Activated CD8-positive, alpha-beta T cell treated with anti-CD3 and anti-CD28 coated beads for 36 hours (primary cell): ENCODE measurements at regions not wholly inside any gene's neighbourhood (a gene's known extent, or its start where the extent isn't known, plus 50 kb on each side); places are given as distances from the start of the nearest gene placed in this dataset.

ENCODE experiments used
- ATAC-seq: fragments of 200-7000 bp; cut with Tn5 transposase; one replicate; pipeline ENCODE4 v1.10.0; 2021; ENCODE audit warnings: mild to moderate bottlenecking, moderate library complexity
- CTCF ChIA-PET: fragments of 350-600 bp; sonication (Branson Sonifier 250); formaldehyde crosslinking; loops from one replicate; lab custom pipeline; 2021; ENCODE audit warnings: antibody characterized with exemption; lab: Charles Lee
- POLR2A ChIA-PET: fragments of 350-600 bp; sonication (Branson Sonifier 250); formaldehyde crosslinking; loops from one replicate; lab custom pipeline; 2021; ENCODE audit warnings: antibody characterized with exemption; lab: Charles Lee
- DNase-seq: peaks from one replicate; pipeline ENCODE4 v3.0.0-alpha.2; 2020
- H3K27ac Mint-ChIP-seq: one replicate; pipeline ENCODE4 v1.8.0; 2021; ENCODE audit warnings: mild to moderate bottlenecking, mixed read lengths
- H3K27me3 Mint-ChIP-seq: one replicate; pipeline ENCODE4 v1.8.0; 2021; ENCODE audit warnings: mixed read lengths
- H3K36me3 Mint-ChIP-seq: one replicate; pipeline ENCODE4 v1.8.0; 2021; ENCODE audit warnings: low read depth, mixed read lengths
- H3K4me1 Mint-ChIP-seq: one replicate; pipeline ENCODE4 v1.8.0; 2021; ENCODE audit warnings: low read depth, mixed read lengths
- H3K4me3 Mint-ChIP-seq: one replicate; pipeline ENCODE4 v1.8.0; 2021; ENCODE audit warnings: mild to moderate bottlenecking, moderate library complexity, mixed read lengths
- H3K9me3 Mint-ChIP-seq: one replicate; pipeline ENCODE4 v1.8.0; 2021; ENCODE audit warnings: mixed read lengths
- intact Hi-C: fragments of 100-400 bp; cut with micrococcal nuclease; formaldehyde crosslinking; loops from one replicate; pipeline ENCODE4 v1.10.0; 2022
- TF ChIP-seq, protein P1 (sequence below): fragments of 200-600 bp; IDR thresholded peaks from one replicate; pipeline ENCODE4 v1.8.0; 2022; ENCODE audit warnings: antibody characterized with exemption, mild to moderate bottlenecking

DNA sequence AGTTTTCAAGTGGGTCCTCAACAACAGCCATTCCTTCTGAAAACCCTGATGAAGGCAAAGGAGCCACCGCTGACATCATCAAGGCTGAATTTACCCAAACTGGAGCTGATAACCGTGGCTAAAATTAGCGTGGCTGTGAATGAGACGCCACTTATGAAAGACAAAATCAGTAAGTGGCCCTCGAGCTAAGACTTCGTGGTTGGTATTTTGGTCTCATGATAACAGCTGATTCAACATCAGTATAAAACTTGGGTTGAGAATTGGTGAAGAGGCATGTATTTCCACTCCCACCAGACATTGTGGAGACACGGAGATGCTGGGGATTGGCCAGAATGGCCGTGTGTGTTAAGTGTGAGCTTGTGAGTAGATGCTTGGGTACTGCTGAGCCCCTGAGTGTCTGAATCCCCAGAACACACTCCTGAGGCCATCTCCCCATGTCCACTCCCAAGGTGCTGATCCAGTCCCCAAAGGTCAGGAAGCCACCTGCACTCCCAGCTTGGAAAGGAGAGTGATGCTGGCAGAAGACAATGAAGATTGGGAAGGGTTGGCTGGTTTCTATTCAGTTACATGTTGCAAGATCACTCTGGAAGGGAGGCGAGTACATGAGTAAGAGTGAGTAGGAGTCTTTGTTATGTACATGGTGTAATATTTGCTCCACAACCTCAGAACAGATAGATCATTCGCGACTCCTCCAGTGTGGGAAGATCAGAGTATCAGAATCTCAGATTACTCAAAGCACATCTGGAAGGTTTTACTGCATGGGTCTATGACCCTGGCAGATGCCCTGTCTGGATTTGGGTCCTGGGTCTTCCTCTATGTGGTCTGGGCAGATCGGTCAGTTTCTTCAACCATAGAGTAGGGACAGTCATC, 207.7 kb downstream of the HS3ST3A1 start:
- ATAC-seq (no peak), DNase-seq (no peak)
- CTCF ChIA-PET: no interaction called here

DNA sequence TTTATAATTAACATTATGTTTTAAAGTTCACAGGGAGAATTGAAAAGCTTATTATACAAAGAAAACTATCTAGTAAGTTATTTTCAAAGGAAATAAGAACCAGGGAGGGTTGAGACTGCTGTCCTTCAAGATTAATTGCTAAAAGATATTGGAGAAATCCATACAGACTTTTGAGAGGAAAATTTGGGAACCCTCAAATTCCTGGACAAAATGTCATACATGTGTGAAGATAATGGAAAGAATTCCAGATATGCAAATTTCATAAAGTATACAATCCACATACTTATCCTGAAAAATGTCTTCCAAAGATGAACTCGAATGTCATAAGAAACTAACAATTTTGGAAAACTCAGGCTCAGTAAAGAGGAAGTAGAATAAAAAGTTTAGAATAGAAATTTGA, 213.8 kb downstream of the HS3ST3A1 start:
- ChIA-PET CTCF (no interaction called here), POLR2A (no interaction called here)
- TF ChIP-seq, protein P1, sequence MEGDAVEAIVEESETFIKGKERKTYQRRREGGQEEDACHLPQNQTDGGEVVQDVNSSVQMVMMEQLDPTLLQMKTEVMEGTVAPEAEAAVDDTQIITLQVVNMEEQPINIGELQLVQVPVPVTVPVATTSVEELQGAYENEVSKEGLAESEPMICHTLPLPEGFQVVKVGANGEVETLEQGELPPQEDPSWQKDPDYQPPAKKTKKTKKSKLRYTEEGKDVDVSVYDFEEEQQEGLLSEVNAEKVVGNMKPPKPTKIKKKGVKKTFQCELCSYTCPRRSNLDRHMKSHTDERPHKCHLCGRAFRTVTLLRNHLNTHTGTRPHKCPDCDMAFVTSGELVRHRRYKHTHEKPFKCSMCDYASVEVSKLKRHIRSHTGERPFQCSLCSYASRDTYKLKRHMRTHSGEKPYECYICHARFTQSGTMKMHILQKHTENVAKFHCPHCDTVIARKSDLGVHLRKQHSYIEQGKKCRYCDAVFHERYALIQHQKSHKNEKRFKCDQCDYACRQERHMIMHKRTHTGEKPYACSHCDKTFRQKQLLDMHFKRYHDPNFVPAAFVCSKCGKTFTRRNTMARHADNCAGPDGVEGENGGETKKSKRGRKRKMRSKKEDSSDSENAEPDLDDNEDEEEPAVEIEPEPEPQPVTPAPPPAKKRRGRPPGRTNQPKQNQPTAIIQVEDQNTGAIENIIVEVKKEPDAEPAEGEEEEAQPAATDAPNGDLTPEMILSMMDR: no peak
- intact Hi-C loops: no loop called here
- Mint-ChIP-seq H3K9me3 (no peaks in the 10 kb centered on the region), H3K4me1 (no peaks in the 10 kb centered on the region), H3K27me3 (peaks cover 1% of the 10 kb centered on the region), H3K36me3 (no peaks in the 10 kb centered on the region), H3K4me3 (no peak overlapping the region), H3K27ac (no peak overlapping the region)
- DNase-seq: no peak
- ATAC-seq: no peak

More for the DNA sequence above, 207.7 kb downstream of the HS3ST3A1 start:
- Mint-ChIP-seq H3K27ac (no peak overlapping the region), H3K4me1 (no peaks in the 10 kb centered on the region), H3K9me3 (no peaks in the 10 kb centered on the region), H3K36me3 (no peaks in the 10 kb centered on the region), H3K27me3 (peaks cover 5% of the 10 kb centered on the region), H3K4me3 (no peak overlapping the region)
- intact Hi-C loops: no loop called here
- TF ChIP-seq, protein P1: no peak
- POLR2A ChIA-PET: no interaction called here

DNA sequence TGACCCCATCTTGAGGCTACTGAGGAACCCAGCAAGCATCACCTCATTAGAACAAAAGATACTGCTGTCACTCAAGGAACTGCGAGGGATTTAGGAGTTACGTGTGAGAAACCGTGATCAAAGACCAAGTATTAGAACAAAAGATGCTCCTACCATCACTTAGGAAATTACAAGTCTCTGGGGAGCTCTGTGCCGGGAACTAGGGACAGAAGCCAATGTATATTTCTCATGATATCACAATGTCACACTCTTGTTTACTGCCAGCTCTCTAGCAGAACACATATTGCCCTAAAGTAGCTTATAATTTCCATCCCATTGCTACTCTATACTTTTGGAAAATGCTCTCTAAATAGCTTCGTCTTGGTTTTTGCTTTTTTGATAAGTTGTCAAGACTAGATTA, 214.5 kb downstream of the HS3ST3A1 start:
- no peaks in the 10 kb centered on the region for H3K9me3 Mint-ChIP-seq
- H3K4me1 Mint-ChIP-seq: no peaks in the 10 kb centered on the region
- intact Hi-C loops: no loop called here
- no peaks in the 10 kb centered on the region for H3K36me3 Mint-ChIP-seq
- ChIA-PET CTCF (no interaction called here), POLR2A (no interaction called here)
- no peak overlapping the region for H3K4me3 Mint-ChIP-seq
- no peak for ATAC-seq
- no peak for DNase-seq
- H3K27ac Mint-ChIP-seq: no peak overlapping the region
- H3K27me3 Mint-ChIP-seq: peaks cover 1% of the 10 kb centered on the region
- TF ChIP-seq, protein P1: no peak

DNA sequence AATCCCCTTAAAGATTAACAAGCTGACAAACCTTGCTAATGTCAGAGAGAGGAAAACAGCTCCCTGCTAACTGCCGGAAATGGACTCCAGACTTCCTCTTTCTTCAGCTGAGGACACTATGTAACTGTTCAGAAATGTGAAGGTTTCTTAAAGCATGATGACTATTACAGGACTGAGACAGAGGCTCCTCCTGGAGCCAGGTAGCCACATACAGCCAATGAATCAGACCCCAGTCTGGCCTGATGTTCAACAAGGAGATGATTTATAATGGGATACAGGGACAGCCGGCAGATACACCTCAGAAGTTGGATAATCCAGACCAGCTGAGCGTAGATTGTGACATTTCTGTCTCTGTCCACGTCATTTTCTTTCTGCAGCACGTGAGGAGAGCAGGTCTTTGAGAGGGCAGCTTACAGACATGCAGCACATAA, 216.2 kb downstream of the HS3ST3A1 start:
- TF ChIP-seq, protein P1: no peak
- Mint-ChIP-seq H3K36me3 (no peaks in the 10 kb centered on the region), H3K4me3 (no peak overlapping the region), H3K4me1 (no peaks in the 10 kb centered on the region), H3K27ac (no peak overlapping the region), H3K27me3 (peaks cover 1% of the 10 kb centered on the region), H3K9me3 (no peaks in the 10 kb centered on the region)
- CTCF ChIA-PET: no interaction called here
- no peak for ATAC-seq
- POLR2A ChIA-PET: no interaction called here
- no peak for DNase-seq
- intact Hi-C loops: no loop called here

DNA sequence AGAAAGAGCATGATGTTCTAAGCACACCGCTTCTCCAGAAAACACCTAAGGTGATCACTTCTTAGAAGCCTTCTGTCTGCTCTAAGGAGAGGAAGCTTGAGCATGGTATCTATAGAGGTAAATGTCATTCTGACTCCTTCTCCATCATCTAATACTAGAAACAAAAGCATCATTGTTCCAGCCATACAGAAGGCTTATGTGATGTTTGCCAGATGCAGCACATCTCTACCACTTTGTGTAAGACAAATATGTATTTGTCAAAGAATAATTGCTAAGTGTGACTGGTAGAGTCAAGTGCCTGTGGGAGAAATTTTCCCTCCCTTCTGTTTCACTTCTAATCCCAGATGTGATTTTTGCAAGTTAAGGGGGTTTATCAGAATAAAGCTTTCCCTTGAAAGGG, 217.1 kb downstream of the HS3ST3A1 start:
- Mint-ChIP-seq H3K36me3 (no peaks in the 10 kb centered on the region), H3K4me1 (no peaks in the 10 kb centered on the region), H3K4me3 (no peak overlapping the region), H3K27ac (no peak overlapping the region), H3K27me3 (peaks cover under 1% of the 10 kb centered on the region), H3K9me3 (no peaks in the 10 kb centered on the region)
- POLR2A ChIA-PET: no interaction called here
- DNase-seq: no peak
- TF ChIP-seq, protein P1: no peak
- no peak for ATAC-seq
- CTCF ChIA-PET: no interaction called here
- intact Hi-C loops: no loop called here
